ENCODE measurements at regions not wholly inside any gene's neighbourhood (a gene's known extent, or its start where the extent isn't known, plus 50 kb on each side); places are given as distances from the start of the nearest gene placed in this dataset.
A peak's percentile ranks its signal among the peaks of the same experiment; 100 is the strongest.
"Not testable (repeated sequence)": the region's sequence is repeated elsewhere in the genome, so short reads cannot be mapped to it uniquely, and the experiment has no call there.

GRCh38 chr2:21194147-21194546 is 70.4 kb downstream of the TDRD15 start:
- DNase-seq: no peak

GRCh38 chr2:21194858-21195271 is 71.1 kb downstream of the TDRD15 start:
- no peak for DNase-seq

DNA sequence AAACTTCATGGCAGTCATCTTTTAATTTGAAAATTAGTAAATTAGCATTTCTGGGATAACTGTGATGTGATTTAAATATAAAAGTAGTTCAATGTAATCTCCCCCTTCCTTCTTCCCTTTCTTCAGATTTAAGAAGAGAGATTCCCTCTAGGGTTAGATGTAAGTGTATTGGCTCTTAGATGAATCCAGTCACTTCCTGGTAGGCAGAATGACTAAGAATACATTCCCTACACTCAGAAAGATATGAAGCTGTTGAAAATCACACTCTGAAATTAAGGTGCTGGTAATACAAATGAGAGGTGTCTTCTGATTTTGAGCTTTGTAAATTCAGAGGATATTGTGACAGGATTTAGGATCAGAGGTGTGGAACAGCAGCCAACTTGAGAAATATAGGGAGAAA is 71.6 kb downstream of the TDRD15 start:
- no peak for DNase-seq

DNA sequence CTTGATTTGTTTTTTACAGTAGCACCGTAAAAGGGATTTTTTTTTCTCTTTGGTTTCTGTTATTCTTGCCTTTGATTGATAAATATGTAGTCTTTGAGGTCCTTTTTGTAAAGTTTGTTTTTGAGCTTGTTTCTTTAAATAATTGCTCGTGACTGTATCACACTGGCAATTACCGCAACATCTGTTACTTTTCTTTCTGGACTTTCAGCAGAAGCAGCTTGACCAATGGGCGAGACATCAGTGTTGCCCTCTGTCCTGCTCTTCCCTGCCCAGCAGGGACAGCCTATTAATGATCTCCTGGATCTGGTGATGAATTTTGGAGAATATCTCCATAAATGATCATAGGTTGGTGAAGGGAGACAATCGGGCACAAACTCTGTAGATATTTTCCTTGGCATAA is 74.9 kb downstream of the TDRD15 start:
- DNase-seq: no peak

DNA sequence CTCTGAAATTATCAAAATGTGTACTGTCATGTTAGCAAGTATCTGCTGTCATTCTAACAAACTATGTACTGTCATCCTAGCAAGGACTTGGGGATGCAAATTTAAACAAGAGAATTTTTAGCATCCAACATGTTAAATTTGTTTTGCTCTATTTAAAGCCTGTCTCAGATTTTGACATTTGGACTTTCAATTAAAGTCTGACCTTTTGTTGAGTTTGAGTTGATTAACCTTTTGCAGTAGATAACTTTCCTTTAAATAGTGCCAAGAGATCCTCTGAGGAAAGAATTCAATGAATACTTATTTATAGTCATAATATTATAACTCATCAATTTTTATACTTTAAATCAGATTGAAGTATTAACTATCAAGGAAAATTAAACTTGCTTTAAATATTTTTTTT is 80.2 kb downstream of the TDRD15 start:
- DNase-seq: no peak

DNA sequence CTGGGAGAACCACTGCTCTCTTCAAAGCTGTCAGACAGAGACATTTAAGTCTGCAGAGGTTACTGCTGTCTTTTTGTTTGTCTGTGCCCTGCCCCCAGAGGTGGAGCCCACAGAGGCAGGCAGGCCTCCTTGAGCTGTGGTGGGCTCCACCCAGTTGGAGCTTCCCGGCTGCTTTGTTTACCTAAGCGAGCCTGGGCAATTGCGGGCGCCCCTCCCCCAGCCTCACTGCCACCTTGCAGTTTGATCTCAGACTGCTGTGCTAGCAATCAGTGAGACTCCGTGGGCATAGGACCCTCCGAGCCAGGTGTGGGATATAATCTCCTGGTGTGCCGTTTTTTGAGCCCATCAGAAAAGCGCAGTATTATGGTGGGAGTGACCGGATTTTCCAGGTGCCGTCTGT is 90.3 kb downstream of the TDRD15 start:
- not testable (repeated sequence) for DNase-seq

- no peak for DNase-seq
These were observed 93.7 kb downstream of the TDRD15 start for GRCh38 chr2:21217442-21217841.

- no peak for DNase-seq
These were observed 97.2 kb downstream of the TDRD15 start for GRCh38 chr2:21220930-21221329.

- no peak for DNase-seq
These were observed 99.8 kb downstream of the TDRD15 start for GRCh38 chr2:21223618-21224017.

GRCh38 chr2:21228041-21228895 is 104.5 kb downstream of the TDRD15 start:
- DNase-seq: peak; percentile 23

DNA sequence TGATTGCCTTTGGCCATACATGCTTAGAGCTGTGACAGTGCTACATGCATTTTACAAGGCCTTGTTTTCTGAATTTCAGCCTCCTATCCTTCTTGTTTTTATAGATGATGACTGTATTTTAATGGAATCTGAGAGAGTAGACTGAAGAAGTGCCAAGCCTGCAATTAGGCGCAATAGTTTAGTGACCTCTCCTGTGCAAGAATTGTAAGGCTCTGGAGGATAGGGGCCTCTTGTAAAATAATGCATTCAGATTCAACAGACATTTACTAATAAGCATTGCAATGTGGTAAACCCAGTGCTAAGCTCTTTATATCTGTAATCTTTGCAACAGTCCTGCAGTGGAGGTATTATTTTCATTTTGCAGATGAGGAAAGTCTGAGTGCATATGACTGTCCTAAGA is 105.5 kb downstream of the TDRD15 start:
- DNase-seq: no peak

DNA sequence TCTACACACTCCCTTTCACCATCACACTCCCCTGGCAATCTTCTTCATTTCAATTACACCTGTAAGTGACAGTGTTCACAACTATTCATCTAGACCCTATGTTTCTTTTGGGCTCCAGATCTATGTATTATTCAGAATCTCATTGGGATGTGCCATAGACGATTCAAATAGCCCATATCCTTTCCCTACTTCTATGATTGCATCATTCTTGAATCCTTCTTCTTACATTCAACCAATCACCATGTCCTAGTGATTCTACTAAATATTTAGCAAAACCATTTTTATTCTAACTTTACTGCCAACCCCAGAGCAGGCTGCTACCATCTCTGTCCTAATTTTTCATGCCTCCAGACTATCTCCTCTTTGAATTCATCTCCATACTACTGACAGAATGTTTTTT is 106.4 kb downstream of the TDRD15 start:
- DNase-seq: no peak

- DNase-seq: no peak
These were observed 108.2 kb downstream of the TDRD15 start for GRCh38 chr2:21231985-21232384.

DNA sequence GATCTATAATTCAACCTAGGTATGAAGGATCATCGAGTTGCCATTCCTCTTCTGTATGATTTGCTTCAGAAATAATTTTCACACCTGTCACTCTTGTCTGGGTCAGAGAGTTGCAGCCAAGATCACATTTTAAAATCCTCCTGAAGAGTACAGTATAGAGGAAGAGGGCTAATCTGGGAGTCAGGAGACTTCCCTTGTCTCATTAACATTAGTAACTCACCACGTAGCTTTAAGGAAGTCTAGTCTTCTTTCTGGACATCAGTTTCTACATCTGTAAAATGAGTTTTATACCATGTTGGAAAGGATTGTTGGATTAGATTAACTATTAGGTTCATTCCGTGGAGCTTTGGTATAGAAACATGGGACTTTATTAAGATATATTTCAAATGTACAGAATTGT is 109.4 kb downstream of the TDRD15 start:
- no peak for DNase-seq

- DNase-seq: no peak
These were observed 110.2 kb downstream of the TDRD15 start for GRCh38 chr2:21234001-21234400.

DNA sequence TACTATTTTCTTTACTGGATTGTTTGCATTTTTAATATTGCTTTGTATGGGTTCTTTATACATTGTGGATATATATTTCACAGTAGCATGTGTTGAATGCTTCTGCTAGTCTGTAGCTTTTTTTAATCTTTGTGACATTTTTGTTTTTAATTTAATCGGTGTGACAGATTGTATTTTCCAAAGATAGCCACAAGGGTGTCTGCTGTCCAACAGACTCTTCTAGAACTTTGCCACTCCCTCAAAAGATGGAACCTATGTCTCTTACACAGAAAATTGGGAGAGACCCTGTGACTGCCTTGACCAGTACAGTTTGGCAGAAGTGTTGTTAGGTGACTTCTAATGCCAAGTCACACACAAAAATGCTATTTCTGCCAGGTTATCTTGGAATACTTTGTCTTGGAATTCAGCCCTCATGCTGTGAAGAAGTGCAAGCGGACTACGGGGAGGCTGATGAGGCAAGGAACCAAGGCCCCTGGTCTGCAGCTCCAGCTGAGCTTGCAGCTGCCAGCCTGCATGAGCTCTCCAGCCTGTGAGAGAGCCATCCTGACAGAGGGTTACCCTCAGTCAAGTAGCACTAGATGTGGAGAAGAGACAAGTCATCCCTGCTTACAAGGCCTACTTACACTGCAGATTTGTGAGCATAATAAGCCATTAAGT is 110.8 kb downstream of the TDRD15 start:
- DNase-seq: no peak

- not testable (repeated sequence) for DNase-seq
These were observed 116.0 kb downstream of the TDRD15 start for GRCh38 chr2:21239749-21240148.

- DNase-seq: no peak
These were observed 120.4 kb downstream of the TDRD15 start for GRCh38 chr2:21244161-21244560.

- DNase-seq: no peak
These were observed 121.8 kb downstream of the TDRD15 start for GRCh38 chr2:21245565-21245964.

DNA sequence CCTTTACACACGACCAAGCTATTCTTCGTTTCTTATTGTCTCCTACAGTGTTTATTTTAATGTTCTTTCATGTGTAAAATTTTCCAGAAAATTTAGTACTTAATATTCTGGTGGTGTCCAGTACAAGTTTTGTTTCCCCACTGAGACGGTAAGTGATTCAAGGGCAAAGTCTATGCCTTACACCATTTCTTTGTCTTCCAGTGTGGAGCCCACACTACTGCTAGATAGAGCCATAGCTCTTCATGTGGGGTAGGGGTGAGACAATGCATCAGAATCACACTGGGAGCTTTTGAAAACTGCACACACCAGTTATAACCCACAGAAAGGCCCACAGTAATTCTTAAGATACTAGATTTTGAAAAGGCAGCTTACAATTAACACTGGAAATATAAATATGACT is 125.6 kb downstream of the TDRD15 start:
- no peak for DNase-seq

DNA sequence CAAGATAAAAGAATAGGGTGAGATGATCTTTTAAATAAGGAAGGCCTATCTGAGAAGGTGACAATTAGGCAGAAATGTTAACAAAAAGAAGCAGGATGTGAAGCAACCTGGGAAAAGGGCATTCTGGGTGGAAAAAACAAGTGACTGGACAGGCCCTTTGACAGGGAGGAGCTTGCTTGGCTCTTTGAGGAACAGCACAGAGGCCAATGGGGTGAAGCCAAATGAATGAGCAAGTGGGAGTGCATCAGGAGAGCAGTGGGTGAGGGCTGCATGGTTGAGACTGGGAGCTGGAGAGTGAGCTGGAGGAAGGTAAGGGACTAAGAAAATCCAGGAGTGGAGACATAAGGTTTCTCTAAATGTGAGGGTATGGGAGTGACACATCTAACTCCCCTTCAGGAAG is 126.9 kb downstream of the TDRD15 start:
- no peak for DNase-seq

DNA sequence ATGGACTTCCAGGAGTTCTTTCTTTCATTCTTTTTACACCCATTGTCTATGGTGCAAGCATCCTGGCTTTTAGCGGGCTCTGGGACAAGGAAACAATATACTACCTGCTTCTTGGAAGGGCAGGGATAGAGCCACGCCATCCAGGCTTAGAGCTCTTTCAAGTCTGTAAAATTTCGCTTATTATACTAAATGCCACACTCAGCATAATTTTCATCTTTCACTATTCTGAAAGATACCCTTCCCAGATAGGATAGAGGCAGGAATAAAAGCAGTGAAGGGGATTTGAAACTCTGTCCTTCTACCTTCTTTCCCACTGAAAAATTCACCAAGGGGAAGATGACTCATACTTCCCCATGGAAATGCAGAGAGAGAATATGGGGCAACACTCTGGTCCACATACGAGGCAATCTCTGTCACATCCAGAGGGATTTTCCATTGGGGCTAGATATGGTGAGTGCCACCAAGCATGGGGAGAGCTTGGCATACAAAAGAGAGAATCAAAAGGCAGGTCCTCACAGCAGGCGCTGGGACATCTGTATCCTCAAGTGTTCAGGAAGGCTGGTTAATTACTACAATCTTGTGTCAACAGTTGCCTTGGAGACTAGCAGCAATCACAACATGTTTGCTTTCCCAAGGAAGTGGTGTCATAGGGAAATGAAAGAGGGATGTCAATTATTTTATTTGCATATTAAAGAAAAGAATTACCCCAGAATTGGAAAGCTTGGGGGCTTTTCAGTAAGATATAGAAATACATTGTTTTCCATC is 127.6 kb downstream of the TDRD15 start:
- no peak for DNase-seq

- DNase-seq: no peak
These were observed 129.7 kb downstream of the TDRD15 start for GRCh38 chr2:21253311-21254027.

Data from femur (tissue), 1 donor.